Mesothelial cell of epicardium (in vitro differentiated cells): ENCODE measurements at regions not wholly inside any gene's neighbourhood (a gene's known extent, or its start where the extent isn't known, plus 50 kb on each side); places are given as distances from the start of the nearest gene placed in this dataset.
"Not testable (repeated sequence)": the region's sequence is repeated elsewhere in the genome, so short reads cannot be mapped to it uniquely, and the experiment has no call there.

Source experiments
- DNase-seq, 2 experiments: peaks; one replicate each; pipeline ENCODE4 v3.0.0; 2021; ENCODE audit warnings: low spot score in 2 of 2; ENCODE audit not compliant: unreplicated experiment in 2 of 2
- H3K27ac Mint-ChIP-seq: 2 replicates; pipeline ENCODE4 v1.8.0; 2021; ENCODE audit warnings: mixed read lengths
- H3K27me3 Mint-ChIP-seq: 2 replicates; pipeline ENCODE4 v1.8.0; 2021; ENCODE audit warnings: low read depth, mixed read lengths
- H3K36me3 Mint-ChIP-seq: 2 replicates; pipeline ENCODE4 v1.8.0; 2021; ENCODE audit warnings: mixed read lengths
- H3K4me1 Mint-ChIP-seq: 2 replicates; pipeline ENCODE4 v1.8.0; 2021; ENCODE audit warnings: mixed read lengths
- H3K4me3 Mint-ChIP-seq: 2 replicates; pipeline ENCODE4 v1.8.0; 2021; ENCODE audit warnings: mild to moderate bottlenecking, moderate library complexity, mixed read lengths
- H3K9me3 Mint-ChIP-seq: 2 replicates; pipeline ENCODE4 v1.8.0; 2021; ENCODE audit warnings: mixed read lengths
- CTCF ChIP-seq: fragments of 200-600 bp; sonication (generic); IDR thresholded peaks from one replicate; pipeline ENCODE4 v1.5.0; 2021; ENCODE audit warnings: antibody characterized with exemption; ENCODE audit not compliant: unreplicated experiment

GRCh38 chr4:170198747-170199146 lies 109.0 kb upstream of the AADAT start:
- no peaks in the 10 kb centered on the region for H3K27me3 Mint-ChIP-seq
- no peak overlapping the region for H3K4me3 Mint-ChIP-seq
- no peak for DNase-seq
- H3K9me3 Mint-ChIP-seq: peaks cover 23% of the 10 kb centered on the region
- peaks cover 4% of the 10 kb centered on the region for H3K4me1 Mint-ChIP-seq
- peaks cover 2% of the 10 kb centered on the region for H3K36me3 Mint-ChIP-seq
- H3K27ac Mint-ChIP-seq: no peak overlapping the region
- peak; percentile 15 for TF ChIP-seq CTCF

- H3K9me3 Mint-ChIP-seq, H3K4me3 Mint-ChIP-seq: not testable (repeated sequence)
These were observed 105.0 kb upstream of the AADAT start for GRCh38 chr4:170194794-170195193.

GRCh38 chr4:170193496-170193895 lies 103.7 kb upstream of the AADAT start:
- TF ChIP-seq CTCF: no peak
- H3K27ac Mint-ChIP-seq: peak overlapping the region; percentile 21
- DNase-seq: no peak
- no peaks in the 10 kb centered on the region for H3K9me3 Mint-ChIP-seq
- no peak overlapping the region for H3K4me3 Mint-ChIP-seq
- peaks cover 11% of the 10 kb centered on the region for H3K4me1 Mint-ChIP-seq
- no peaks in the 10 kb centered on the region for H3K36me3 Mint-ChIP-seq
- no peaks in the 10 kb centered on the region for H3K27me3 Mint-ChIP-seq

More at GRCh38 chr4:170194794-170195193, 105.0 kb upstream of the AADAT start:
- not testable (repeated sequence) for H3K36me3 Mint-ChIP-seq, H3K27me3 Mint-ChIP-seq, DNase-seq, H3K27ac Mint-ChIP-seq
- peaks cover 11% of the 10 kb centered on the region for H3K4me1 Mint-ChIP-seq

- Mint-ChIP-seq H3K27me3 (no peaks in the 10 kb centered on the region), H3K36me3 (no peaks in the 10 kb centered on the region), H3K4me1 (peaks cover 11% of the 10 kb centered on the region), H3K9me3 (peaks cover 20% of the 10 kb centered on the region), H3K27ac (no peak overlapping the region), H3K4me3 (no peak overlapping the region)
- no peak for DNase-seq
- TF ChIP-seq CTCF: no peak
These were observed 100.5 kb upstream of the AADAT start for GRCh38 chr4:170190265-170190664.

GRCh38 chr4:170170861-170171260 lies 81.1 kb upstream of the AADAT start:
- Mint-ChIP-seq H3K4me1 (peaks cover 6% of the 10 kb centered on the region), H3K27ac (no peak overlapping the region), H3K4me3 (no peak overlapping the region), H3K36me3 (no peaks in the 10 kb centered on the region), H3K27me3 (no peaks in the 10 kb centered on the region), H3K9me3 (peaks cover 6% of the 10 kb centered on the region)
- TF ChIP-seq CTCF: no peak
- DNase-seq: no peak

GRCh38 chr4:170169699-170170098 lies 79.9 kb upstream of the AADAT start:
- H3K27ac Mint-ChIP-seq: no peak overlapping the region
- H3K4me3 Mint-ChIP-seq: no peak overlapping the region
- H3K9me3 Mint-ChIP-seq: peaks cover 5% of the 10 kb centered on the region
- H3K4me1 Mint-ChIP-seq: peaks cover 6% of the 10 kb centered on the region
- no peaks in the 10 kb centered on the region for H3K36me3 Mint-ChIP-seq
- H3K27me3 Mint-ChIP-seq: no peaks in the 10 kb centered on the region
- no peak for DNase-seq
- TF ChIP-seq CTCF: no peak
